SU-DHL-6 (cell line): ENCODE measurements at regions not wholly inside any gene's neighbourhood (a gene's known extent, or its start where the extent isn't known, plus 50 kb on each side); places are given as distances from the start of the nearest gene placed in this dataset.

Experiments
- H2AFZ ChIP-seq: fragments of 200-600 bp; sonication (generic); 2 replicates; pipeline ENCODE4 v1.6.1; 2014; ENCODE audit warnings: low read depth, mild to moderate bottlenecking, moderate library complexity, mixed read lengths, antibody characterized with exemption, low read length; ENCODE audit not compliant: severe bottlenecking
- H3F3A ChIP-seq: fragments of 200-600 bp; shearing (Covaris generic); 2 replicates; pipeline ENCODE4 v1.6.0; 2016; ENCODE audit warnings: antibody characterized with exemption, mild to moderate bottlenecking; ENCODE audit not compliant: insufficient read depth
- H3K27ac ChIP-seq: fragments of 200-600 bp; sonication (generic); 2 replicates; pipeline ENCODE4 v1.5.1; 2016; ENCODE audit warnings: low read depth, mild to moderate bottlenecking, low read length, moderate library complexity, mixed read lengths
- H3K27me3 ChIP-seq: fragments of 200-600 bp; sonication (generic), shearing (Covaris generic); 2 replicates; pipeline ENCODE4 v1.6.0; 2014; ENCODE audit warnings: mild to moderate bottlenecking, low read length
- H3K36me3 ChIP-seq: fragments of 200-600 bp; sonication (generic); 2 replicates; pipeline ENCODE4 v1.6.1; 2014; ENCODE audit warnings: mild to moderate bottlenecking, low read length, mixed read lengths
- H3K4me2 ChIP-seq: fragments of 300-600, 200-600 bp; shearing (Covaris generic), sonication (generic); 2 replicates; pipeline ENCODE4 v1.6.0; 2014; ENCODE audit warnings: low read length, low read depth, mild to moderate bottlenecking; ENCODE audit not compliant: poor library complexity, severe bottlenecking
- H3K4me3 ChIP-seq: fragments of 200-600 bp; sonication (generic); 2 replicates; pipeline ENCODE4 v1.5.1; 2014; ENCODE audit warnings: antibody characterized with exemption, low read length, mild to moderate bottlenecking, mixed read lengths; ENCODE audit not compliant: insufficient read depth, poor library complexity, severe bottlenecking
- H3K79me2 ChIP-seq: fragments of 200-600 bp; sonication (generic); 2 replicates; pipeline ENCODE4 v1.6.1; 2014; ENCODE audit warnings: mild to moderate bottlenecking, low read length, moderate library complexity; ENCODE audit not compliant: insufficient read depth
- H3K9ac ChIP-seq: fragments of 200-600 bp; sonication (generic); 2 replicates; pipeline ENCODE4 v1.7.0; 2014; ENCODE audit warnings: mild to moderate bottlenecking, low read length
- H3K9me2 ChIP-seq: fragments of 200-600 bp; sonication (generic); replicated peaks from 2 replicates; pipeline ENCODE4 v1.6.1; 2014; ENCODE audit warnings: low read length; ENCODE audit not compliant: insufficient read depth
- H3K9me3 ChIP-seq: fragments of 200-600 bp; sonication (generic); 2 replicates; pipeline ENCODE4 v1.6.1; 2014; ENCODE audit warnings: low read length, mixed read lengths; ENCODE audit not compliant: insufficient read depth
- H4K20me1 ChIP-seq: fragments of 200-600 bp; sonication (generic); 2 replicates; pipeline ENCODE4 v1.6.1; 2014; ENCODE audit warnings: low read depth, mild to moderate bottlenecking, antibody characterized with exemption, low read length, moderate library complexity, mixed read lengths
- CTCF ChIP-seq: fragments of 200-600 bp; sonication (generic); IDR thresholded peaks from one replicate; pipeline ENCODE4 v1.5.1; 2017; ENCODE audit warnings: antibody characterized with exemption, mild to moderate bottlenecking, low read length, moderate library complexity; ENCODE audit not compliant: insufficient read depth, poor library complexity, severe bottlenecking
- EZH2phosphoT487 ChIP-seq: fragments of 200-600 bp; sonication (generic), shearing (Covaris generic); conservative IDR thresholded peaks from 2 replicates; pipeline ENCODE4 v1.6.1; 2018; ENCODE audit warnings: mild to moderate bottlenecking, antibody characterized with exemption, low read length, moderate library complexity, mixed read lengths

- Histone ChIP-seq H4K20me1 (no peaks in the 10 kb centered on the region), H2AFZ (no peak overlapping the region), H3K4me3 (no peak overlapping the region), H3K36me3 (no peaks in the 10 kb centered on the region), H3K79me2 (no peaks in the 10 kb centered on the region), H3K27me3 (no peaks in the 10 kb centered on the region), H3K9ac (no peak overlapping the region), H3K9me3 (no peaks in the 10 kb centered on the region), H3K27ac (no peak overlapping the region), H3K4me2 (no peak overlapping the region), H3K9me2 (no peaks in the 10 kb centered on the region), H3F3A (no peaks in the 10 kb centered on the region)
- TF ChIP-seq EZH2phosphoT487 (no peak), CTCF (no peak)
Observed at GRCh38 chr12:75842090-75842489, 189.5 kb downstream of the PHLDA1 start.

GRCh38 chr12:75840994-75841355 lies 190.6 kb downstream of the PHLDA1 start:
- no peak overlapping the region for H3K9ac ChIP-seq
- H4K20me1 ChIP-seq, result no peaks in the 10 kb centered on the region
- no peaks in the 10 kb centered on the region for H3K36me3 ChIP-seq
- H3F3A ChIP-seq, result no peaks in the 10 kb centered on the region
- H3K27ac ChIP-seq, result no peak overlapping the region
- H3K4me3 ChIP-seq, result no peak overlapping the region
- no peaks in the 10 kb centered on the region for H3K27me3 ChIP-seq
- no peak overlapping the region for H3K4me2 ChIP-seq
- no peaks in the 10 kb centered on the region for H3K9me3 ChIP-seq
- no peak for TF ChIP-seq EZH2phosphoT487
- no peak for TF ChIP-seq CTCF
- no peaks in the 10 kb centered on the region for H3K9me2 ChIP-seq
- H2AFZ ChIP-seq, result no peak overlapping the region
- no peaks in the 10 kb centered on the region for H3K79me2 ChIP-seq

- no peak overlapping the region for H3K9ac ChIP-seq
- H2AFZ ChIP-seq, result no peak overlapping the region
- no peaks in the 10 kb centered on the region for H3F3A ChIP-seq
- H3K4me3 ChIP-seq, result no peak overlapping the region
- no peaks in the 10 kb centered on the region for H3K9me2 ChIP-seq
- H3K9me3 ChIP-seq, result no peaks in the 10 kb centered on the region
- no peak for TF ChIP-seq EZH2phosphoT487
- H3K79me2 ChIP-seq, result no peaks in the 10 kb centered on the region
- H3K27me3 ChIP-seq, result no peaks in the 10 kb centered on the region
- no peaks in the 10 kb centered on the region for H3K36me3 ChIP-seq
- H3K4me2 ChIP-seq, result no peak overlapping the region
- H4K20me1 ChIP-seq, result no peaks in the 10 kb centered on the region
- H3K27ac ChIP-seq, result no peak overlapping the region
Observed at GRCh38 chr12:75838309-75838708, 193.3 kb downstream of the PHLDA1 start.

- Histone ChIP-seq H3K4me3 (no peak overlapping the region), H3K27ac (no peak overlapping the region), H3K9me3 (no peaks in the 10 kb centered on the region), H3K36me3 (no peaks in the 10 kb centered on the region), H4K20me1 (no peaks in the 10 kb centered on the region), H2AFZ (no peak overlapping the region), H3F3A (no peaks in the 10 kb centered on the region), H3K79me2 (no peaks in the 10 kb centered on the region), H3K9ac (no peak overlapping the region), H3K9me2 (no peaks in the 10 kb centered on the region), H3K4me2 (no peak overlapping the region), H3K27me3 (no peaks in the 10 kb centered on the region)
- TF ChIP-seq CTCF, result no peak
- TF ChIP-seq EZH2phosphoT487, result no peak
Observed at GRCh38 chr12:75837700-75838099, 193.9 kb downstream of the PHLDA1 start.
